NCI-H1092 treated with DMSO at 0.1 percent for 48 hours (cell line): ENCODE measurements at regions not wholly inside any gene's neighbourhood (a gene's known extent, or its start where the extent isn't known, plus 50 kb on each side); places are given as distances from the start of the nearest gene placed in this dataset.
"Not testable (repeated sequence)": the region's sequence is repeated elsewhere in the genome, so short reads cannot be mapped to it uniquely, and the experiment has no call there.

Experiments
- DNase-seq: peaks from one replicate; lab custom pipeline; 2025; lab: John Stamatoyannopoulos, UW

GRCh38 chr5:8720506-8720905 is 825.4 kb downstream of the SEMA5A start:
- no peak for DNase-seq

- DNase-seq: no peak
These were observed 824.3 kb downstream of the SEMA5A start for GRCh38 chr5:8721536-8721935.

- DNase-seq: no peak
These were observed 819.4 kb downstream of the SEMA5A start for GRCh38 chr5:8726383-8727036.

- DNase-seq: no peak
These were observed 818.5 kb downstream of the SEMA5A start for GRCh38 chr5:8727396-8727795.

- DNase-seq: no peak
These were observed 816.4 kb downstream of the SEMA5A start for GRCh38 chr5:8729437-8729836.

- DNase-seq: no peak
These were observed 815.7 kb downstream of the SEMA5A start for GRCh38 chr5:8730194-8730593.

- DNase-seq: not testable (repeated sequence)
These were observed 814.8 kb downstream of the SEMA5A start for GRCh38 chr5:8731110-8731509.

- DNase-seq: no peak
These were observed 805.3 kb downstream of the SEMA5A start for GRCh38 chr5:8740595-8740994.

GRCh38 chr5:8749556-8749955 is 796.3 kb downstream of the SEMA5A start:
- DNase-seq: no peak

GRCh38 chr5:8750100-8750499 is 795.8 kb downstream of the SEMA5A start:
- DNase-seq: no peak

GRCh38 chr5:8751971-8752370 is 793.9 kb downstream of the SEMA5A start:
- DNase-seq: no peak

GRCh38 chr5:8752595-8752994 is 793.3 kb downstream of the SEMA5A start:
- DNase-seq: no peak

GRCh38 chr5:8756498-8757084 is 789.3 kb downstream of the SEMA5A start:
- DNase-seq: peak; percentile 35

GRCh38 chr5:8765886-8766285 is 780.0 kb downstream of the SEMA5A start:
- DNase-seq: no peak

GRCh38 chr5:8766448-8766847 is 779.4 kb downstream of the SEMA5A start:
- no peak for DNase-seq

GRCh38 chr5:8767111-8767510 is 778.8 kb downstream of the SEMA5A start:
- DNase-seq: no peak

GRCh38 chr5:8767746-8768145 is 778.1 kb downstream of the SEMA5A start:
- no peak for DNase-seq

- no peak for DNase-seq
These were observed 776.2 kb downstream of the SEMA5A start for GRCh38 chr5:8769631-8770030.

- no peak for DNase-seq
These were observed 775.4 kb downstream of the SEMA5A start for GRCh38 chr5:8770431-8770830.

GRCh38 chr5:8773046-8773615 is 772.7 kb downstream of the SEMA5A start:
- no peak for DNase-seq

- DNase-seq: no peak
These were observed 761.2 kb downstream of the SEMA5A start for GRCh38 chr5:8784692-8785091.

- DNase-seq: no peak
These were observed 757.6 kb downstream of the SEMA5A start for GRCh38 chr5:8788246-8788645.

- DNase-seq: no peak
These were observed 740.2 kb downstream of the SEMA5A start for GRCh38 chr5:8805653-8806052.

GRCh38 chr5:8807636-8808035 is 738.2 kb downstream of the SEMA5A start:
- DNase-seq: no peak
